HEK293T (cell line): ENCODE measurements at regions not wholly inside any gene's neighbourhood (a gene's known extent, or its start where the extent isn't known, plus 50 kb on each side); places are given as distances from the start of the nearest gene placed in this dataset.

ENCODE experiments used
- CTCF ChIA-PET: fragments of 350-600 bp; formaldehyde crosslinking; extraction: SDS; loops from one replicate; lab custom pipeline; 2021; ENCODE audit warnings: antibody characterized with exemption, inconsistent platforms; lab: Yijun Ruan, JAX
- POLR2A ChIA-PET: fragments of 350-600 bp; formaldehyde crosslinking; extraction: SDS; loops from one replicate; lab custom pipeline; 2020; ENCODE audit warnings: antibody characterized with exemption, inconsistent platforms; lab: Yijun Ruan, JAX
- DNase-seq: peaks from one replicate; pipeline ENCODE4 v3.0.0; 2012; ENCODE audit warnings: mixed read lengths; ENCODE audit errors: extremely low spot score
- ARNT ChIP-seq: fragments of 450-650 bp; IDR thresholded peaks from 2 replicates; pipeline ENCODE4 v1.6.1; 2017; ENCODE audit warnings: mild to moderate bottlenecking
- BHLHE40 ChIP-seq: fragments of 450-650 bp; IDR thresholded peaks from 2 replicates; pipeline ENCODE4 v1.6.1; 2016; ENCODE audit warnings: mild to moderate bottlenecking, moderate library complexity, borderline replicate concordance
- CTBP1 ChIP-seq: fragments of 450-650 bp; IDR thresholded peaks from 2 replicates; pipeline ENCODE4 v1.6.1; 2016; ENCODE audit warnings: borderline replicate concordance
- ELF4 ChIP-seq: fragments of 450-650 bp; IDR thresholded peaks from 2 replicates; pipeline ENCODE4 v1.6.1; 2017; ENCODE audit warnings: antibody characterized with exemption
- FOXA1 ChIP-seq: fragments of 450-650 bp; IDR thresholded peaks from 2 replicates; pipeline ENCODE4 v1.6.1; 2016; ENCODE audit warnings: mild to moderate bottlenecking
- FOXK2 ChIP-seq: fragments of 450-650 bp; IDR thresholded peaks from 2 replicates; pipeline ENCODE4 v1.6.1; 2016; ENCODE audit warnings: mild to moderate bottlenecking
- FOXM1 ChIP-seq: fragments of 450-650 bp; IDR thresholded peaks from 2 replicates; pipeline ENCODE4 v1.6.1; 2017; ENCODE audit warnings: mild to moderate bottlenecking, borderline replicate concordance
- HDGF ChIP-seq: fragments of 450-650 bp; IDR thresholded peaks from 2 replicates; pipeline ENCODE4 v1.6.1; 2017; ENCODE audit warnings: antibody characterized with exemption, borderline replicate concordance
- L3MBTL2 ChIP-seq: fragments of 450-650 bp; conservative IDR thresholded peaks from 2 replicates; pipeline ENCODE4 v1.6.1; 2016; ENCODE audit warnings: mild to moderate bottlenecking
- LEF1 ChIP-seq: fragments of 450-650 bp; IDR thresholded peaks from 2 replicates; pipeline ENCODE4 v1.6.1; 2017; ENCODE audit warnings: mild to moderate bottlenecking, borderline replicate concordance
- NFRKB ChIP-seq: fragments of 450-650 bp; IDR thresholded peaks from 2 replicates; pipeline ENCODE4 v1.6.1; 2016; ENCODE audit warnings: mild to moderate bottlenecking, moderate library complexity
- PKNOX1 ChIP-seq: fragments of 450-650 bp; IDR thresholded peaks from 2 replicates; pipeline ENCODE4 v1.6.1; 2016
- SP1 ChIP-seq: fragments of 450-650 bp; IDR thresholded peaks from 2 replicates; pipeline ENCODE4 v1.6.1; 2017
- SUZ12 ChIP-seq: fragments of 450-650 bp; IDR thresholded peaks from 2 replicates; pipeline ENCODE4 v1.6.1; 2016; ENCODE audit warnings: mild to moderate bottlenecking
- TARDBP ChIP-seq: fragments of 450-650 bp; IDR thresholded peaks from 2 replicates; pipeline ENCODE4 v1.6.1; 2016
- ZNF384 ChIP-seq: fragments of 450-650 bp; IDR thresholded peaks from 2 replicates; pipeline ENCODE4 v1.6.1; 2016

GRCh38 chr1:83802460-83803152 is 196.3 kb downstream of the TTLL7 start:
- no peak for DNase-seq
- TF ChIP-seq ZNF384 (no peak), ARNT (no peak), PKNOX1 (no peak), HDGF (no peak), LEF1 (no peak), SP1 (no peak), CTBP1 (no peak)
- ChIA-PET POLR2A (no interaction called here), CTCF (no interaction called here)

DNA sequence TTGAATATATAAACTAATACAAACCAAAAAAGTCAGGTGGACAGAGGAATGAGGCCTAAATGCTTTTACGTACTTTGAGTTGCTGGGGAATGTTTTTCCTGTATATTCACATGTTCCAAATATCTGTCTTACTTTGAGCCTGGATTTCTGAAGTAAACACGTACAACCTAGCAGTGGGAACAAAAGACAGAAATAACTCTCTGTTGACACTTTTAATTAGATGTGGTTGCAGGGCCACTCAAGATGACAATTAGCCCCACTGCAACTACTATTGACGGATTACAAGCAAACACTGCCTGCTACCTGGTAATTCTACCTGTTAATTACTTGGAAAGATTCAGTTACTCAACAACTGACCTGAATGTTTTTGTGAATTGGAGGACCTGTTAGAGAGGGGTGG is 196.9 kb downstream of the TTLL7 start:
- ChIA-PET CTCF (no interaction called here), POLR2A (no interaction called here)
- TF ChIP-seq SP1 (no peak), FOXK2 (no peak), HDGF (no peak), FOXM1 (no peak), BHLHE40 (no peak)
- DNase-seq: no peak

- DNase-seq: no peak
- POLR2A ChIA-PET: no interaction called here
- CTCF ChIA-PET: no interaction called here
- TF ChIP-seq PKNOX1: no peak
- no peak for TF ChIP-seq ARNT
- no peak for TF ChIP-seq ELF4
- TF ChIP-seq LEF1: no peak
- no peak for TF ChIP-seq TARDBP
These were observed 198.9 kb downstream of the TTLL7 start for GRCh38 chr1:83800066-83800465.

GRCh38 chr1:83799594-83799993 is 199.3 kb downstream of the TTLL7 start:
- CTCF ChIA-PET: no interaction called here
- POLR2A ChIA-PET: no interaction called here
- no peak for TF ChIP-seq L3MBTL2
- no peak for TF ChIP-seq FOXK2
- no peak for TF ChIP-seq LEF1
- TF ChIP-seq SP1: no peak
- no peak for TF ChIP-seq FOXA1
- no peak for TF ChIP-seq PKNOX1
- no peak for TF ChIP-seq ARNT
- TF ChIP-seq SUZ12: no peak
- no peak for TF ChIP-seq FOXM1
- no peak for TF ChIP-seq BHLHE40
- TF ChIP-seq NFRKB: no peak
- no peak for TF ChIP-seq CTBP1
- TF ChIP-seq TARDBP: no peak
- no peak for TF ChIP-seq HDGF
- TF ChIP-seq ZNF384: no peak
- no peak for DNase-seq

DNA sequence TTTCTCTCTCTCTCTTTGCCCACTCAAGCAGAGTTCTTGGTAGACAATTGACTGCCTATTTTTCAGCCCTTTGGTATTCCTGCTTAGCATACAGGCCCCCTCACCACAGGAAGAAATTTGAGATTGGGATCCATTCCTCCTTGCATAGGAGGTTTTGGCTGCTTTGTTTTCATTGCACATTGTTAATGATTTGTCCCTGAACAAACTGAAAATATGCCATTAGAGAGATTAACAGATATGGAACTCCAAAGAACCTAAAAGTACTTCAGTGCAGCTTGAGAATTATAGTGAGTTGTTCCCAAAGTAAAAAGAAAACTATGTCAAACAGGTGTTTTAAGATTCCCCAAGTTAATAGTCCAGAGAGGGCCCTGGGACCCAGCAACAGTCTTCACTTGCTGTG is 200.0 kb downstream of the TTLL7 start:
- ChIA-PET POLR2A (no interaction called here), CTCF (no interaction called here)
- DNase-seq: no peak
- TF ChIP-seq PKNOX1: no peak

GRCh38 chr1:83796409-83796808 is 202.5 kb downstream of the TTLL7 start:
- no peak for DNase-seq
- POLR2A ChIA-PET: no interaction called here
- TF ChIP-seq PKNOX1 (no peak), ELF4 (no peak), ARNT (no peak), ZNF384 (no peak), FOXA1 (no peak), LEF1 (no peak), FOXM1 (no peak), TARDBP (no peak), CTBP1 (no peak), SUZ12 (no peak), L3MBTL2 (no peak), SP1 (no peak), FOXK2 (no peak), HDGF (no peak), NFRKB (no peak), BHLHE40 (no peak)
- CTCF ChIA-PET: no interaction called here
